HG03139 (cell line): ENCODE measurements at regions not wholly inside any gene's neighbourhood (a gene's known extent, or its start where the extent isn't known, plus 50 kb on each side); places are given as distances from the start of the nearest gene placed in this dataset.

ENCODE experiments used
- ATAC-seq: cut with Tn5 transposase; IDR thresholded peaks from one replicate; pipeline ENCODE4 v1.9.1; 2021; ENCODE audit not compliant: unreplicated experiment

DNA sequence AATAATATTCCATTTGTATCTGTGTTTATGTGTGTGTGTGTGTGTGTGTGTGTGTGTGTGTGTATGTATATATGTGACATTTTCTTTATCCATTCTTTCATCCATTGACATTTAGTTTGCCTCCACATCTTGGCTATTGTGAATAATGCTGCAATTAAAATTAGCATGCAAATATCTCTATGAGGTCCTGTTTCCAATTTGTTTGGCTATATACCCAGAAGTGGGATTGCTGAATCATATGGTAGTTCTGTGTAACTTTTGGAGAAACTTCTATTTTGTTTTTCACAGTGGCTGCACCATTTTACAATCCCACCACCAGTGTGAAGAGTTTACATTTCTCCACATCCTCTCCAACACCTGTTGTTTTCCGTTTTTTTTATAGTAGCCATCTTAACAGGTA lies 53.1 kb downstream of the CH25H start:
- no peak for ATAC-seq

GRCh38 chr10:89153116-89153515 lies 54.0 kb downstream of the CH25H start:
- ATAC-seq, result no peak

DNA sequence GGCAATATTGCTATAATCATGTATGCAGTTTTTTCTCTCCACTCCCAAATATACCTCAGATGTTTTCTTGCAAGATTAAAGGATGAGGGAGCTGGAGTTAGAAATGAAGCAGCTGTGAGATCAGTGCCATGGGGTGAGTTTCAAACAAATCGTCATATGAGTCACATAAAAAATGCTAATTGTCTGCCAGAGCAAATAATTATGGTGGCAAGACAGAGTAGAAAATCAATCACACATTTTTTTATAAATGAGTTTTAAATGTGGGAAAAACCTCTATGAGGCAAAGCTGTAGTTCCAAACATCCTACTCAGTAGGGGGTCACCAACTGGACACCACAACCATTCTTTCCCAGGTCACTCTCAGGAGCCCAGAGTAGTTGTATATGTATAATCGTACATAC lies 55.3 kb downstream of the CH25H start:
- ATAC-seq, result no peak

DNA sequence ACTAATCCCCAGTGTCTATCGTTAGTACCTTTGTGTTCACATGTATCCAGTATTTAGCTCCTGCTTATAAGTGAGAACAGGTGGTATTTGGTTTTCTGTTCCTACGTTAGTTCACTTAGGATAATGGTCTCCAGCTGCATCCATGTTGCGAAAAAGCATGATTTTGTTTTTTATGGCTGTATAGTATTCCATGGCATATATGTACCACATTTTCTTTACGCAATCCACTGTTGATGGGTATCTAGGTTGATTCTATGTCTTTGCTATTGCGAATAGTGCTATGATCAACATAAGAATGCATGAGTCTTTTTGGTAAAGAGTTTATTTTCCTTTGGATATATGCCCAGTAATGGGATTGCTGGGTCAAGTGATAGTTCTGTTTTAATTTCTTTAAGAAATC lies 59.1 kb downstream of the CH25H start:
- ATAC-seq, result no peak

- no peak for ATAC-seq
Measured at GRCh38 chr10:89147256-89147655, 59.9 kb downstream of the CH25H start.

DNA sequence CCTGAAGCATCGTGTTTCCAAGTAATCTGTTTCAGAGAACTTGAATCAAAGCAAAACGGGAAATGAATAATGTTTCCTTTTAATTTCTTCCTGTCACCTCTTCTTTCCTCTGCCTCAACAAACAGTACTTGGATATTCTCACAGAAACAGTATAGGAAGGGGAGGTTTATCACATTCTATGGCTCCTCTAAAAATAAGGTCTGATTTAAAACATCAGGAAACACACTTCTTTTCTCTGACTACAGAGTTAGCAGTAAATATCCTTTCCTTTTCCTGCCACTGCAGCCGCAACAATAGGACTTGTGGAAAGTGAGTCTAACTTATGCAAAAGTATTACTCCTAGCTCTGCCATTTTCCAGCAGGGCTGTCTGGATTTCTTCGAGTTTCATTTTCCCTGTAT lies 62.3 kb downstream of the CH25H start:
- ATAC-seq, result no peak

DNA sequence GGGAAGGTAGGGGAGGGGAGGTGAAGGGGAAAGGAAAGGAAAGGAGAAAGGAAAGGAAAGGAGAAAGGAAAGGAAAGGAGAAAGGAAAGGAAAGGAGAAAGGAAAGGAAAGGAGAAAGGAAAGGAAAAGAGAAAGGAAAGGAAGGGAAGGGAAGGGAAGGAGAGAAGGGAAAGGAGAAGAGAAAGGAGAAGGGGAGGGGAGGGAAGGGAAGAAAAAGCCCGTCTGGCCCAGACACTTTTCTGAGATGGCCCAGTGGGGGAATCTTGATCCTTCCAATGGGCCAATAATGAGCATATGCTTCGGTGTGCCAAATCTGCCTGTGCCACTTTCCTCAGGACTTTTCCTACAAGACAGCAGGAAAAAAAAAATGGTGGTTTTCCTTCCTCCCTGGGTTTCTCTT lies 64.5 kb downstream of the CH25H start:
- ATAC-seq, result no peak

GRCh38 chr10:89138755-89139490 lies 68.2 kb downstream of the CH25H start:
- ATAC-seq, result no peak

- ATAC-seq, result peak; percentile 77
Measured at GRCh38 chr10:89134963-89135362, 72.2 kb downstream of the CH25H start.

DNA sequence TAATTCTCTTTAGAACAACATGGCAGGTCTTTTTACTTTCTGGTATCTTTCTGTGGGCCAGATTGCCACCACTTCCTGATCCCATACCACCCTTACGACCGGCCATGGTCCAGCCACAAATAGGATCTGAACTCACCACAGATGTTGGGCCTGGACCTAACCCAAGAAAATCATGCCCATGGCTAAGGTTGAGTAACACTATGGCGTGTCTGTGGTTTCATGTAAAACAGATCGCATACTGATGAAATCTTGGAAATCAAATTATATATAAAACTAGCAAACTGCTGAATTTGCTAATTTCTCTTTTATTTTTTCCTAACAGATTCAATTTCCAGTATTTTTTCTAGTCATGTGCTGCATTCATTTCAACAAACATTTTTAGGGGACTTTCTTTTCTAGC lies 77.2 kb downstream of the CH25H start:
- no peak for ATAC-seq

DNA sequence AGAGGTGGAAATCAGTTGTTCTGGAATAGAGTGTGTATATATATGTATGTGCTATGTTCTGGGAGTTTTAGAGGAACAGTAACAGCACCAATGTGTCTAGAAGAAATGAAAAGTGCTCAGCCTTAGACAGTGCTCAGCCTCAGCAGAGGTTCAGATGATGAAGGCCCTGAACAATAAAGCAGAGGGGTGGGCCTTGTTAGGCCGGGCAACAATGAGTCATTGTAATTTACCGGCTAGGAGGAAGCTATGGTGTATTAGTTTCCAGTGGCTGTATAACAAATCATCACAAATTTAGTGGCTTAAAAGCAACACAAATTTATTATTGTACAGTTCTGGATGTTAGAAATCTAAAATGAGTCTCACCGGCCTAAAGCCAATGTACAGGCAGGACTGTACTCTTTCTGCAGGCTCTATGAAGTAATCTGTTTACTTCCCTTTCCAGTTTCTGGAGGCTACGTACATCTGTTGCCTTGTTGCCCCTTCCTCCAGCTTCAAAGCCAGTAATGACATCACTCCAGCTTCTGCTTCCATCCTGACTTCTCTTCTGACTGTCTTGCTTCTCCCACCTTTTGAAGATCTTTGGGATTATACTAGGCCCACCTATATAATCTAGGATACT lies 84.6 kb downstream of the CH25H start:
- ATAC-seq, result no peak

- ATAC-seq, result no peak
Measured at GRCh38 chr10:89121764-89122020, 85.4 kb downstream of the CH25H start.

DNA sequence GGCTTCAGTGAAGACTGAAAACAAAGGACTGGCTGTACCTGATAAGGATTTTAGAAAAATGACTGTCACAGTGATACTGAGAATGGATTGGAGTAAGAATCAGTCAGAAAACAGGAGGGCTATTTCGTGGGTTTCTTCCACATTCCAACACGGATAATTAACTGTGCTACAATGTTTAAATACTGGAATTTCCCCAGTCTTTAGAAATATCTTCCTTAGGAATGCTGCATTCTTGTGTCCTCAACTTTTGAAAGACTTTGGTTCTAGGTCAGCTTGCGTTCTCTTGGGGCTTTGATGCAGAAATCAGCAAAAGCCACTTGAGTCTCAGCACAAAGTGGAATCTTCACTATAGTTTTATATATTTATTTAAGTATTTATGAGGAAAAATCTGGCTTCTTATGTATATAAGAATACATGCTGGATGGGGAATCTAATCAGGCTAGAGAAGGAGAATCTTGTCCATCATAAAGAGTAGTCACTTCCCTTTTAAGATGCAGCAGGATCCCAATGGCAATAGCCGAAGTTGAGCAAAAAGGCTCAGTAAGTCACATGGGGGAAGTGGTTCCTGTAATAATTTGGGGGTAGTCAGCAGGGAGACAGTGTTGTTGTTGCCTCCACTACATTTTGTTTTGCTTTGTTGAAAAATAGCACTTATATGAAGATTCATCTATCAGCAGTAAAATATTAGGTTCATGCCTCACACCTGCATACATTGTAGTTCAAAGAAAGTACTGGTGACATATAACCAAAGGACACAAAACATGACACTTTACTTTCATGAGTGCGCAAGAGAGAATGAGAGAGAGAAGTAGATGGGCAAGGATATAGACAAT lies 86.0 kb downstream of the CH25H start:
- ATAC-seq, result no peak

DNA sequence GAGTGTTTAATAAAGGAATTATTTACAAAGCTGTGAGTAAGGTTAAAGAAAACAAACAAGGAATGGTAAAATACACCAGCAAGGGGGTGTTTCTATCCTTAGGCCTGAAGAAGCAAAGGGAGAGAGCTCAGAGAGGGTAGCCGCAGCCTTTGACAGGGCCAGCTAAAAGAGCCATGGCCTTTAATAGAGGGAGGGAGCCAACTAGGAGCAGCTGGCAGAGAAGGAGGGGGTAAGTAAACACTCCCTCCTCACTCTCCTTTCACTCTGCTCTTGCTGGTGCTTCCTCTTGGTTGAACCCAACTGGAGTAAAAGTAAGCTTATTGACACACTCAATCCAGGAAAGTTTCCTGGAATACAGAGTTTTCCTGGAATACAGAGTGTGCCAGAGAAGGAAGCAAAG lies 87.5 kb downstream of the CH25H start:
- no peak for ATAC-seq

- no peak for ATAC-seq
Measured at GRCh38 chr10:89118091-89118490, 89.0 kb downstream of the CH25H start.

DNA sequence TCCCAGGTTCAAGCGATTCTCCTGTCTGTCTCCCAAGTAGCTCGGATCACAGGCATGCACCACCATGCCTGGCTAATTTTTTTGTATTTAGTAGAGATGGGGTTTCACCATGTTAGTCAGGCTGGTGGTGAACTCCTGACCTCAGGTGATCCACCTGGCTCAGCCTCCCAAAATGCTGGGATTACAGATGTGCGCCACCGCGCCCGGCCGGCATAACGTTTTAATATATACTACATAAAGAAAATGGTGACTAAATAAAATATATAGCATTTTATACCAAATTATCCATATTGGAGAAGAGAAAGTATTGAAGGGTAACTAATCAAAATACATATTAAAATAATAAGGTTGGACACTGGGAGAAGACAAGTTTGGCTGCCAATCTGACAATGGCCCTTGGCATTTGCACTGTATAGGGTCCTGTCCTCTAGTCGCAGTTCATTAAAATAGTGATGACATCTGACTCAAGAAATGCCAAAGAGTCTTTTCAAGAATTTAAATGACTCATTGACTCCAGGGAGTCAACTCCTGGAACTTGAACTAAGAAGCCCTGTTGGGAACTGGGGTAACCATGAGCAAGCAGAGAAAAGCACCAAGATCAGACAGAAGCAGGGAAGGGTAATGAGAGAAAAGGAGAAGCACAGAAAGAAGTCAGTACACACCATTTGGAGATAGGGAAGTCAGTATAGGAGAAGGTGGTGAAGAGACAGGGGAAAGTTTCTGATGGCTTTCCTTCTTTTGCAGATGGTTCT lies 91.1 kb downstream of the CH25H start:
- ATAC-seq, result no peak

- ATAC-seq, result no peak
Measured at GRCh38 chr10:89114846-89115625, 92.1 kb downstream of the CH25H start.

DNA sequence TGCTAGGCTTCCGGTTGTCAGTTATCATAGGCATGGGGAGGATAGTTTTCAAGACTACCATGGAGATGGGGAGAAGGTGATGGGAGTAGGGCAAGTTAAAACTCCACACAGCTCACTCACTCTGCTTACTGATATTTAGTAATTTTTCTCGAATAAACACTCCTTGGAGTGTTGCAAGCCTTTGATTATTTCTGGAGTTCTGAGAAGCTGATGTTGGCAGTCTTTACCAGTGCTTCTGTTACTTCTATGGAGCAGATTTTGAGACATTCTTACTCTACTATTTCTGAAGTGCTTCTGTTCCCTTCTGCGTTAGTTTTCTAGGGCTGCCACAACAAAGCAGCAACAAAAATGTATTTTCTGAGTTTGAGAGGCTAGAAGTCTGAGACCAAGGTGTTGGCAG lies 104.4 kb downstream of the CH25H start:
- ATAC-seq, result no peak

DNA sequence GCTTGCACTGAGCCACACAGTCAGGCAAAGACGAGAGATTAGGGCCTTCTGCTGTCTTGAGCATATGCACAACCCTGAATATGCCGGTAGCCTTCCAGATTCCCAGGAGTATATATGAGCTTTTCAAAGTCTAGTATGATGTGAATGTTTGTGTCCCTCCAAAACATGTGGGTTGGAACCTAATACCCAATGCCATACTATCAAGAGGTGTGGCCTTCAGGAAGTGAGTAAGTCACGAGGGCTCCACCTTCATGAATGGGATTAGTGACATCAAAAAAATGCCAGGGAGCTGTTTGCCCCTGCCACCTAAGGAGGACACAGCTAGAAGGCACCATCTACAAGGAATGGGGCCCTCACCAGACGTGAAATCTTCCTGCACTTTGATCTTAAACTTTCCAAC lies 105.2 kb downstream of the CH25H start:
- no peak for ATAC-seq

GRCh38 chr10:89100680-89101079 lies 106.4 kb downstream of the CH25H start:
- ATAC-seq, result no peak

GRCh38 chr10:89097226-89097625 lies 106.6 kb downstream of the FAS start:
- no peak for ATAC-seq
